GM21360 (cell line): ENCODE measurements at regions not wholly inside any gene's neighbourhood (a gene's known extent, or its start where the extent isn't known, plus 50 kb on each side); places are given as distances from the start of the nearest gene placed in this dataset.

Experiments
- ATAC-seq: cut with Tn5 transposase; IDR thresholded peaks from one replicate; pipeline ENCODE4 v1.9.1; 2021; ENCODE audit warnings: mild to moderate bottlenecking, moderate library complexity; ENCODE audit not compliant: unreplicated experiment

GRCh38 chr2:14684516-14684915 lies 52.0 kb downstream of the LRATD1 start:
- no peak for ATAC-seq

DNA sequence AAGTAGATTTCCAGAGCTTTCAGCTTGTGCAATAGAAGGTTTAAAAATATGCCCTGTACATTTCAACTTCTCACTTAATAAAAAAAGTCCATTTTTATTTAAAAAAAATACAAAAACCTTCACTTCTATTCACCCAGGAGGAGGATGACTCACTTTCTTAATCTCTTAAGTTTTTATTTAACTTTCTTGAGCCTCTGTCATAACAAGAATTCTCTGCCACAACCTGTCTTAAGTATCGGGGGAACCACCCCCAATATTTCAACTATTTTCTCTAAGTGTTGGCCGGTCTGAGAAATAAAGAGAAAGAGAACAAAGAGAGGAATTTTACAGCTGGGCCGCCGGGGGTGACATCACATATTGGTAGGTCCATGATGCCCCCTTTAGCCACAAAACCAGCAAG lies 58.4 kb downstream of the LRATD1 start:
- no peak for ATAC-seq

- ATAC-seq = no peak
Observed at GRCh38 chr2:14693874-14694273, 61.4 kb downstream of the LRATD1 start.

DNA sequence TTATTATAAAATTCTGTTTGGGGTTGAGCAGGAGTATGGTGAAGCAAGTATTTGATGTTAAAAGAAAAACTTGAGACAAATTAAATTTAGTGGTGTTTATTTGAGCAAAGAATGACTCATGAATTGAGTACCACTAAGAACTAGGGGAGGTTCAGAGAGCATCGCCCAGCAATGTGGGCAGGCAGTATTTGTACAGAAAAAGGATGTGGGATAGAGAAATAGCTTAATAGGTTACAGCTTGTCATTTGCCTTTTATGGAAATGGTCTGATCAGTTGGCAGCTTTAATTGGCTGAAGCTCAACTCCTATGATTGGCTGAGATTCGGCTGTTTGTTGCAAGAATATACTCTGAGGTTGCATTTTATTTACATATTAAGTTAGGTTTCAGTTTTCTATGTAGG lies 68.2 kb downstream of the LRATD1 start:
- ATAC-seq = no peak

GRCh38 chr2:14702258-14702657 lies 69.7 kb downstream of the LRATD1 start:
- no peak for ATAC-seq

DNA sequence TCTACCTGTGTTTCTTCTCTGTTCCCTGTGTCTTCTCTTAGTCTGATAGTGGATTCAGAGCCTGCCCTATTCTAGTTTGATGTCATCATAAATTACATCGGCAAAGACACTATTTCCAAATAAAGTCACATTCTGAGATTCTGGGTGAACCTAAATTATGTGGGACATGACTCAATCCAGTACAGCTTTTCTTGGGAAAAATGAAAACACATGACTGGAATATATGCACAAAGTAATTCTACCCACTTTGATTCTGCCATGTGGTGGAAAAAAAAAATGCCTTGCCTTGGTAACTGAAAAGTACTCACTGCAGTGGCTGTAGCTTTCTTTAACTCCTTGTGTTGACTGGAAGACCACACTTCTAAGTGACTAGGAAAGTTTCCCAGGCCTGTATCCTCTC lies 73.7 kb downstream of the LRATD1 start:
- ATAC-seq = no peak

GRCh38 chr2:14712111-14712510 lies 79.6 kb downstream of the LRATD1 start:
- no peak for ATAC-seq

DNA sequence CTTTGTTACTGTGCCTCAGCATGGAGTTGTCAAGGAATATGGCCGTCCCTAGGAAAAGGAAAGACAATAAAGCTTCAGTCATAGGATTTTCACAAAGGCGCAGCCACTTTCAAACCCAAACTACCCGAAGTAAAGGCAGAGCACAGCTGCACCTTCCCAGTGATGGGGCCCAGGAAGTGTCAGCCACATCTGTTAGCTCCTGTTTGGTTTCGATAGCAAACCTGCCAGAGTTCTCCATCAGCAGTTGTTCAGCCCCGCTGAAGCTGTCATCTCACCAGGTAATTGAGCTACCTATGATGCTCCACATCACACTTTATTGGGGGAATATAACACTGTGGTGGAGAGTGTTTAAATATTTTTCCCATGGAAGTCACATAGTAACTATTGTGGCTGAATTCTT lies 80.7 kb downstream of the LRATD1 start:
- no peak for ATAC-seq

DNA sequence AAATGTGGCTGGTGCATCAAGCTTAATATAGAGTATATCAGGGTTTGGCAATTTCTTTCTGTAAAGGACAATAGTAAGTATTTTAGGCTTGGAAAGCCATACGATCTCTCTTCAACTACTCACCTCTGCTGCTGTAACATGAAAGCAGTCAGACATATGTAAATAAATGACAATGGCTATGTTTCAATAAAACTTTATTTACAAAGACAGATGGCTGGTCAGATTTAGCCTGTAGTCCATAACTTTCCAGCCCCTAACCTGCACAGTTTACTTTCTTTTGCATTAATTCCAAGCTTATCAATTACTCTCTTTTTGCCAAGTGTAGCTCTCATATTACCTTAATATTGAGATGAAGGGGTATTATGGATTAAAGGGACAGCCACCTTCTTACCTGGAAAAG lies 83.1 kb downstream of the LRATD1 start:
- ATAC-seq = no peak

DNA sequence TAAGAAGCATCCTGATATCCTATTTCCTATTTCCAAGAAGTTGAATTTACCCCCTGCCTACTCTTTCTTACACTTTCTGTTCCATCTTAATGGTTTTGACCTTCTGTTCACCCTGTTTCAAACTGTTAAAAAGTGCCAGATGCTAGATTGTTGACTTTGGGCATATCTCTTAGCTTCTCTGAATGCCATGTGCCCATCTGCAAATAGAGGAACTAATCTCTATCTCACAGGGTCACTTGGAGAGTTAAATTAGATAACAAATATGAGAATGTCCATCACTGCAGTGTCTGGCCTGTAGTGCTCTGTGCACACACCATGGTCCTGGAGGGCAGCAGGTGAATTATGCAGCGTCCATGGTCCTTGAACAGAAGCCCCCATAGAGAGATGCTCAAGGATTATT lies 83.8 kb downstream of the LRATD1 start:
- ATAC-seq = no peak

DNA sequence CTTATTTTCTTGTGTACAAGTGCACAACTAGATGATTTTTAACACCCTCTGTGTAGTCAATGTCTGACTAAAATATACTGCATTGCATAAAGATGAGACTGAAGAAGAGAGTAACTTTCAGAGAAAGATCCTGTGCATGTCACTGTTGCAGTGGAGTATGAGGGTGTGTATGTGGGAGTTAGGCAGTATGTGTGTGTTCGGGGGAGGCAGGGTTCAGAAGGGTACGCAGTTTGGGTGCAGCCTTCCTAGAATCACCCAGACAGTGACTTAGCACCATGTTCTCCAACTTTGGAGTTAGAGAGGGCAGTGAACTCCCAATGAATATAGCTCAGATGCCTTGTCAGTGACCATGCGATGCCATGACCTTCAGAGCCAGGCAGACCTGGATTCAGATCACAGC lies 84.6 kb downstream of the LRATD1 start:
- ATAC-seq = no peak

DNA sequence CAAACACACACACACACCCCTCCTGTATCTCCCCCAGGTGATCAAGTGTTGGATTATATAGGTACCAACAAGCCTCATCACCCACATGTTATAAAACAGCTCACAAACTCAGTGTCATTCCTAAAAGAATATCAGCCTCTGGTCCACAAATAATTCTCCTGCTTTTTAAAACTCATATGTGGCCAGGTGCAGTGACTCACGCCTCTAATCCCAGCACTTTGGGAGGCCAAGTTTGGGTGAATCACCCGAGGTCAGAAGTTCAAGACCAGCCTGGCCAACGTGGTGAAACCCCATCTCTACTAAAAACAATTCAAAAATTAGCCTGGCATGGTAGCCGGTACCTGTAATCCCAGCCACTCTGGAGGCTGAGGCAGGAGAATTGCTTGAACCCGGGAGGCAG lies 87.8 kb downstream of the LRATD1 start:
- no peak for ATAC-seq

DNA sequence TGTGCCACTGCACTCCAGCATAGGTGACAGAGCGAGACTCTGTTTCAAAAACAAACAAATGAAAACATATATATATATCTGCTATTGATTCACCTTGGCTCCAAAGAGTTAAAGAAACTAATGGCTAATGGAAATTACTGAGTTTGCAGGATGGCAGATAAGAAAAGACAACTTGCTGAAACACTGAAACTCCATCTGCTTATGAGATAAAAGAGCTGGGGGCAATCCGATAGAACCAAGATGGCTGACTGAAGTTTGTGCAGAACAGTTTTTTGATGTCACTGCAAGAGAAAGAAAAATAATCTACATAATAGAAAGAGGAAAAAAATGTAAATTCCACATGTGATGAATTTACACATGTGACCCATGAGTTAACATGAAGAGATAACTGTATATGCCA lies 88.2 kb downstream of the LRATD1 start:
- ATAC-seq = no peak

- ATAC-seq = no peak
Observed at GRCh38 chr2:14722904-14723570, 90.5 kb downstream of the LRATD1 start.

GRCh38 chr2:14723684-14724083 lies 91.2 kb downstream of the LRATD1 start:
- no peak for ATAC-seq

- ATAC-seq = no peak
Observed at GRCh38 chr2:14735696-14736095, 103.2 kb downstream of the LRATD1 start.

- no peak for ATAC-seq
Observed at GRCh38 chr2:14737201-14737600, 104.7 kb downstream of the LRATD1 start.

DNA sequence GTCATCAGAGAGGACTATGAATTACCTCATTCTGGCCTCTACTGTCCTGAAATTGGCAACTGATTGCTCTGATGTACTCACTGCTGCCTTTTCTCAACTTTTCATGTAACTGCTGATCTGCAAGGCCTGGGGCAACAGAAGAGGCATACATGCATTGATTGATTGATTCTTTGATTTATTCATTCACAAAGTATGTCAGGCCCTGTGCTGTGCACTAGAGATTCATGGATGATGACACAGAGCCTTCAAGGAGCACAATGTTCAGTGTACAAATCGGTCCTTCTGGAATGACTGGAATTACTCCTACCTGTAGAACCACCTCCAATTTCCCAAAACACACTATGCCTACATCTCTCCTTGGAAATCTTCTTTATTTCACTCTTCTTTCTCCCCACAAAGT lies 111.3 kb downstream of the LRATD1 start:
- no peak for ATAC-seq

DNA sequence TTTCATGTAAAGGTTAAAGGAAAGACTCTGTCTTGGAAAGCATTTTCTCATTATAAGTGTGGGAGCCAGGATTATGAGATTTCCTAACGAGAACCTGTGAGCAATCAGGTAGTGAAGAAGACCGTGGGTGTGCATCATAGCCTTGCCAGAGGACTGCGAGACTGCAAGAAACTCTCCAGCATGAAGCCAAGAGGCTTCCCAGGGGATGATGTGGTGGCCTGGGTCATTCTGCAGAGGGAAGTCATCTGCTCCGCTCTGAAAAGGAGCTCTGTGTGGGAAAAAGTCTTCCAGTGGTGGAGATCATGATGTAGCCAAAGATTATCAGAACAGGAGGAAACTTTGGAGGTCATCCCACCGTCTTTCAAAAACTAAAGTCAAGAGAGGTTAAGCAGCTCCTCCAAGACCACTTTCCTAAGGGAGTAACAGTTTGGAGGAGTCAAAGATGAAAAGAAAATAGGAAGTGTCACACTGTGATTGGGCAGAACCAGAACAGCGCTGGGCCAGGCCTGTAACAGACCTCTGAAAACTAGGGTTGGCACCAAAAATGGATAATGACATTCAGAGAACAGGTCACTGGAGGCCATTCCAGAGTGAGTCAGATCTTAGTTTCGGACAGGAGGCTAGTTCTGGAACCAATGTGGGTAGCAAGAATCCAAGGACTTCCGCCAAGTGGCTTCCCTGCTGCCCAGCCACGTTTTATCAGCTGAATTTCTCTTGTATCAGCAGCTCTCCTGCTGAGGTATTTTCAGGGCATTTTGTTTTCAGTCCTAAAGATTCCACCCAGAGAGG lies 113.0 kb downstream of the LRATD1 start:
- no peak for ATAC-seq

GRCh38 chr2:14746133-14746532 lies 113.6 kb downstream of the LRATD1 start:
- ATAC-seq = no peak

- ATAC-seq = no peak
Observed at GRCh38 chr2:14747447-14747846, 114.9 kb downstream of the LRATD1 start.

DNA sequence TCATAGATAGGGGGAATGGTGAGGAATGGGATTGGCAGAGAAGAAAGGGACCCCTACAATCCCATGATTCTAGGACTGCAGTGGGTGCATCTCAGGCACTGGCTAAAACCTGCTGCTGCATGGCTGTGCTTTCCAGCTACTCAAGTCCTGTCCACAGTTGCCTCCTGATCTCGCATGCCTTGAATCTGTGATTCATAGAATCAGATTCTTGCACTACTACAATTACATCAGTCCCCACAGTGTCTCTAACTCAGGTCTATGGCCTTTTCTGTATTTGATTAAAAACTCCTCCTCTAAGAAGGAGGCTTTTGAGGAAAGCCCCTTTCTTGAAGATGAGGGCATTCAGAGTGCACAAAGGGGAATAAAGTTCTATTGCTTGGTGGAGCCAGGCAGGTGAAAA lies 117.4 kb downstream of the LRATD1 start:
- ATAC-seq = no peak

DNA sequence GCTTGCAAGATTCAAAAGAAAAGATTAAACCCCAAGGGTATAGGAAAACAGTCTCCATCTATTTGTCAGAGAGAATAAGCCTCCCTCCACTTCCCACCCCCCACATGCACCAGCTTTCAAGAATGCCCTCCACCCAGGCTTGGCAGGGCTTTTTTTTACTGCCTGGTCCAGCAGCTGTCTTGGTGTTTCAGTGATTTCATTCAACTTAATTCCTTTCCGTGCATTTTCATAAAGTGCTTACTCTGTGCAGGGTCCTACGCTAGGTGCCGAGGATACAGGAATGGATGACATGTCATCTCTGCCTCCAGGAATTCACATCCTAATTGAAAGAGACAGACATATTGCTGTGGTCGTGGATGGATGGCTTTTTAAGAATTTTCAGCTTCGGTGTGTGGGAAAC lies 117.9 kb downstream of the LRATD1 start:
- ATAC-seq = no peak
